K562 (cell line): ENCODE measurements at regions not wholly inside any gene's neighbourhood (a gene's known extent, or its start where the extent isn't known, plus 50 kb on each side); places are given as distances from the start of the nearest gene placed in this dataset.

Experiments used
- ATF3 ChIP-seq, 2 experiments: fragments of 450-650 bp in 1 of 2; sonication (generic) in 1 of 2; formaldehyde crosslinking in 1 of 2; IDR thresholded peaks in 1 of 2; conservative IDR thresholded peaks in 1 of 2; 2 replicates each; pipeline versions ENCODE4 v1.6.1 to v1.8.1; 2016 to 2023; ENCODE audit warnings: mild to moderate bottlenecking in 2 of 2, moderate library complexity in 2 of 2, inconsistent platforms in 1 of 2, missing genetic modification reagents in 1 of 2
- FOXM1 ChIP-seq, 2 experiments: fragments of 450-650 bp in 1 of 2; sonication (generic) in 1 of 2; formaldehyde crosslinking in 1 of 2; IDR thresholded peaks; 2 replicates each; pipeline versions ENCODE4 v1.6.1 to v1.9.0; 2017 to 2022; ENCODE audit warnings: low read depth in 2 of 2, mild to moderate bottlenecking in 2 of 2, missing genetic modification reagents in 1 of 2, moderate library complexity in 1 of 2
- GATA2 ChIP-seq: sonication (generic); formaldehyde crosslinking; IDR thresholded peaks from 2 replicates; pipeline ENCODE4 v1.4.0; 2020; ENCODE audit warnings: mild to moderate bottlenecking, missing genetic modification reagents
- HDAC1 ChIP-seq, 2 experiments: fragments of 450-650 bp; IDR thresholded peaks; 2 replicates each; pipeline ENCODE4 v1.6.1; 2016 to 2017; ENCODE audit warnings: inconsistent platforms in 1 of 2, mild to moderate bottlenecking in 1 of 2, moderate library complexity in 1 of 2
- HINFP ChIP-seq: fragments of 450-650 bp; conservative IDR thresholded peaks from 2 replicates; pipeline ENCODE4 v1.6.1; 2016; ENCODE audit warnings: missing genetic modification characterization, low read depth, mild to moderate bottlenecking, control low read depth, missing compliant biosample characterization
- HMG20A ChIP-seq: fragments of 450-650 bp; formaldehyde crosslinking; conservative IDR thresholded peaks from 2 replicates; pipeline ENCODE4 v1.4.0; 2020; ENCODE audit warnings: mild to moderate bottlenecking, mixed read lengths
- L3MBTL2 ChIP-seq: fragments of 450-650 bp; IDR thresholded peaks from 2 replicates; pipeline ENCODE4 v1.6.1; 2016; ENCODE audit warnings: mild to moderate bottlenecking, moderate library complexity
- SMARCA4 ChIP-seq: fragments of 450-650 bp; IDR thresholded peaks from 2 replicates; pipeline ENCODE4 v1.6.1; 2016
- SOX6 ChIP-seq: fragments of 450-650 bp; IDR thresholded peaks from 2 replicates; pipeline ENCODE4 v1.6.1; 2014; ENCODE audit warnings: mild to moderate bottlenecking
- SP2 ChIP-seq: IDR thresholded peaks from 2 replicates; pipeline ENCODE4 v1.6.1; 2011; ENCODE audit warnings: mild to moderate bottlenecking, low read depth, low read length, moderate library complexity; ENCODE audit not compliant: poor library complexity, severe bottlenecking; ENCODE audit errors: extremely low read depth
- TCF3 ChIP-seq: sonication (generic); formaldehyde crosslinking; IDR thresholded peaks from 2 replicates; pipeline ENCODE4 v1.4.0; 2020; ENCODE audit warnings: mild to moderate bottlenecking, missing genetic modification reagents
- TRIM24 ChIP-seq, 2 experiments: fragments of 450-650 bp; IDR thresholded peaks; 2 replicates each; pipeline ENCODE4 v1.6.1; 2016
- ZNF354B ChIP-seq: fragments of 250-450 bp; sonication (Bioruptor Pico); IDR thresholded peaks from 2 replicates; pipeline ENCODE4 v1.4.0; 2020
- ZNF589 ChIP-seq: fragments of 200-800 bp; sonication (Bioruptor generic); IDR thresholded peaks from 2 replicates; pipeline ENCODE4 v1.6.1; 2016; ENCODE audit warnings: low read depth, missing genetic modification characterization, missing compliant biosample characterization
- ZNF780A ChIP-seq: fragments of 250-450 bp; sonication (Bioruptor Pico); IDR thresholded peaks from 2 replicates; pipeline ENCODE4 v1.5.0; 2021; ENCODE audit warnings: mild to moderate bottlenecking
- ZNF830 ChIP-seq: fragments of 250-450 bp; sonication (Bioruptor Pico); IDR thresholded peaks from 2 replicates; pipeline ENCODE4 v1.5.0; 2021; ENCODE audit warnings: mild to moderate bottlenecking
- TF ChIP-seq, protein P1 (sequence below), 2 experiments: fragments of 450-650 bp; IDR thresholded peaks; 2 replicates each; pipeline ENCODE4 v1.6.1; 2018; ENCODE audit warnings: mild to moderate bottlenecking in 2 of 2, low read depth in 1 of 2; ENCODE audit not compliant: partially characterized antibody in 2 of 2
- TF ChIP-seq, protein P2 (sequence below): fragments of 450-650 bp; IDR thresholded peaks from 2 replicates; pipeline ENCODE4 v1.6.1; 2018; ENCODE audit not compliant: partially characterized antibody

GRCh38 chr13:59468396-59468795, 695.3 kb downstream of the DIAPH3 start (continued):
- no peak for TF ChIP-seq HINFP
- no peak for TF ChIP-seq HMG20A (CRISPR knock-in tag)
- TF ChIP-seq ZNF780A (CRISPR knock-in tag), result no peak
- TF ChIP-seq SMARCA4, result peak; percentile 81
- TF ChIP-seq ZNF354B, result no peak
- TF ChIP-seq GATA2, result 0 out of 2 replicates have a peak, but pooled peaks have one; percentile 14
- TF ChIP-seq, protein P1, sequence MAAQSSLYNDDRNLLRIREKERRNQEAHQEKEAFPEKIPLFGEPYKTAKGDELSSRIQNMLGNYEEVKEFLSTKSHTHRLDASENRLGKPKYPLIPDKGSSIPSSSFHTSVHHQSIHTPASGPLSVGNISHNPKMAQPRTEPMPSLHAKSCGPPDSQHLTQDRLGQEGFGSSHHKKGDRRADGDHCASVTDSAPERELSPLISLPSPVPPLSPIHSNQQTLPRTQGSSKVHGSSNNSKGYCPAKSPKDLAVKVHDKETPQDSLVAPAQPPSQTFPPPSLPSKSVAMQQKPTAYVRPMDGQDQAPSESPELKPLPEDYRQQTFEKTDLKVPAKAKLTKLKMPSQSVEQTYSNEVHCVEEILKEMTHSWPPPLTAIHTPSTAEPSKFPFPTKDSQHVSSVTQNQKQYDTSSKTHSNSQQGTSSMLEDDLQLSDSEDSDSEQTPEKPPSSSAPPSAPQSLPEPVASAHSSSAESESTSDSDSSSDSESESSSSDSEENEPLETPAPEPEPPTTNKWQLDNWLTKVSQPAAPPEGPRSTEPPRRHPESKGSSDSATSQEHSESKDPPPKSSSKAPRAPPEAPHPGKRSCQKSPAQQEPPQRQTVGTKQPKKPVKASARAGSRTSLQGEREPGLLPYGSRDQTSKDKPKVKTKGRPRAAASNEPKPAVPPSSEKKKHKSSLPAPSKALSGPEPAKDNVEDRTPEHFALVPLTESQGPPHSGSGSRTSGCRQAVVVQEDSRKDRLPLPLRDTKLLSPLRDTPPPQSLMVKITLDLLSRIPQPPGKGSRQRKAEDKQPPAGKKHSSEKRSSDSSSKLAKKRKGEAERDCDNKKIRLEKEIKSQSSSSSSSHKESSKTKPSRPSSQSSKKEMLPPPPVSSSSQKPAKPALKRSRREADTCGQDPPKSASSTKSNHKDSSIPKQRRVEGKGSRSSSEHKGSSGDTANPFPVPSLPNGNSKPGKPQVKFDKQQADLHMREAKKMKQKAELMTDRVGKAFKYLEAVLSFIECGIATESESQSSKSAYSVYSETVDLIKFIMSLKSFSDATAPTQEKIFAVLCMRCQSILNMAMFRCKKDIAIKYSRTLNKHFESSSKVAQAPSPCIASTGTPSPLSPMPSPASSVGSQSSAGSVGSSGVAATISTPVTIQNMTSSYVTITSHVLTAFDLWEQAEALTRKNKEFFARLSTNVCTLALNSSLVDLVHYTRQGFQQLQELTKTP (IDR thresholded peaks at IDR 0.05; ENCODE audit: low read depth in 1 of 2, partially characterized antibody in 2 of 2), result no peak
- TF ChIP-seq ZNF830 (CRISPR knock-in tag), result no peak
- TF ChIP-seq L3MBTL2, result no peak
- TF ChIP-seq SP2, result no peak
- TF ChIP-seq TCF3, result peak; percentile 65
- TF ChIP-seq HDAC1 (IDR thresholded peaks at IDR 0.05), result no peak
- peak; percentile 76 to 79 for TF ChIP-seq TRIM24 (IDR thresholded peaks at IDR 0.05)
- TF ChIP-seq, protein P2, sequence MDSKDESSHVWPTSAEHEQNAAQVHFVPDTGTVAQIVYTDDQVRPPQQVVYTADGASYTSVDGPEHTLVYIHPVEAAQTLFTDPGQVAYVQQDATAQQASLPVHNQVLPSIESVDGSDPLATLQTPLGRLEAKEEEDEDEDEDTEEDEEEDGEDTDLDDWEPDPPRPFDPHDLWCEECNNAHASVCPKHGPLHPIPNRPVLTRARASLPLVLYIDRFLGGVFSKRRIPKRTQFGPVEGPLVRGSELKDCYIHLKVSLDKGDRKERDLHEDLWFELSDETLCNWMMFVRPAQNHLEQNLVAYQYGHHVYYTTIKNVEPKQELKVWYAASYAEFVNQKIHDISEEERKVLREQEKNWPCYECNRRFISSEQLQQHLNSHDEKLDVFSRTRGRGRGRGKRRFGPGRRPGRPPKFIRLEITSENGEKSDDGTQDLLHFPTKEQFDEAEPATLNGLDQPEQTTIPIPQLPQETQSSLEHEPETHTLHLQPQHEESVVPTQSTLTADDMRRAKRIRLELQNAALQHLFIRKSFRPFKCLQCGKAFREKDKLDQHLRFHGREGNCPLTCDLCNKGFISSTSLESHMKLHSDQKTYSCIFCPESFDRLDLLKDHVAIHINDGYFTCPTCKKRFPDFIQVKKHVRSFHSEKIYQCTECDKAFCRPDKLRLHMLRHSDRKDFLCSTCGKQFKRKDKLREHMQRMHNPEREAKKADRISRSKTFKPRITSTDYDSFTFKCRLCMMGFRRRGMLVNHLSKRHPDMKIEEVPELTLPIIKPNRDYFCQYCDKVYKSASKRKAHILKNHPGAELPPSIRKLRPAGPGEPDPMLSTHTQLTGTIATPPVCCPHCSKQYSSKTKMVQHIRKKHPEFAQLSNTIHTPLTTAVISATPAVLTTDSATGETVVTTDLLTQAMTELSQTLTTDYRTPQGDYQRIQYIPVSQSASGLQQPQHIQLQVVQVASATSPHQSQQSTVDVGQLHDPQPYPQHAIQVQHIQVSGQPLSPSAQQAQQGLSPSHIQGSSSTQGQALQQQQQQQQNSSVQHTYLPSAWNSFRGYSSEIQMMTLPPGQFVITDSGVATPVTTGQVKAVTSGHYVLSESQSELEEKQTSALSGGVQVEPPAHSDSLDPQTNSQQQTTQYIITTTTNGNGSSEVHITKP, result peak; percentile 95
- peak; percentile 78 for TF ChIP-seq SOX6
- TF ChIP-seq FOXM1 (IDR thresholded peaks at IDR 0.05; ENCODE audit: low read depth), result peak; percentile 53
- TF ChIP-seq FOXM1 (CRISPR knock-in tag; IDR thresholded peaks at IDR 0.05; ENCODE audit: low read depth), result no peak
- TF ChIP-seq ZNF589 (CRISPR knock-in tag), result peak; percentile 36; the same call in 1 of the 2 replicates
- TF ChIP-seq ATF3 (IDR thresholded peaks at IDR 0.05), result peak; percentile 86
- TF ChIP-seq ATF3 (CRISPR knock-in tag; conservative IDR thresholded peaks at IDR 0.05), result no peak
